CD4-positive, alpha-beta T cell treated with Interleukin-4 for 1 hour (primary cell): ENCODE measurements at regions not wholly inside any gene's neighbourhood (a gene's known extent, or its start where the extent isn't known, plus 50 kb on each side); places are given as distances from the start of the nearest gene placed in this dataset.

Experiments
- DNase-seq, 2 donors: peaks; one replicate each; pipeline ENCODE4 v3.0.0-alpha.2; 2020 to 2022

GRCh38 chr17:79235808-79236207 lies 161.2 kb downstream of the ENGASE start:
- DNase-seq, result no peak

DNA sequence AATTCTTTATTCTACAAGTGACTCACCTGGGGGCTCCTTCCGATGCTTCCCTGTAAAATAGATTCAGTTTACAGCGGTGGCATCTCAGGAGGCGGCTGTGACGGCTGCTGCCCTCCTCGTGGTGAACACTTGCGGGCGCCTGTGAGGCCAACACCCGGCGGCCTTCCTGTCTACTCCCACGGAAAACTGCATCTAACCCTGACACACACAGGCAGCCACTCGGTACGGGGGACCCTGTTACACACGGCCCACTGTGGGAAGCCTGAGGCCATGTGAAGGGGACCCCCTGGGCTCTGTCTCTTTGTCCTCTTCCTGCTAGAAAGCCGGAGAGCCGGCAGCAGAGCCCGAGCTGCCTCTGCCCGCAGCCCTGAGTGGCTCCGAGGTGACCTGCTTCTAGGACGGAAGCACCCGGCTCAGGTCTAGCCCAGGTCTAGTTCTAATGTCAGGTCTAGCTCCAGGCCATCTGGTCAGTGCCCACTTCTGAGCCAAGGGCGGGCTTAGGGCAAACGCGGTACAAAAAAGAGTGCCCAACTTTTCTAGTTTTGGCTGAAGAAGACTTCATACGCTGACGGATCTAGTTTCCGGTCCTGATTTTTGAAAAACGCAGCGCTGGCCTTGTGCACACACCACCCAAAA lies 159.4 kb downstream of the ENGASE start:
- DNase-seq, result no peak

GRCh38 chr17:79232957-79233356 lies 158.3 kb downstream of the ENGASE start:
- DNase-seq, result no peak

- DNase-seq, result no peak
Measured at GRCh38 chr17:79231766-79232287, 157.2 kb downstream of the ENGASE start.

DNA sequence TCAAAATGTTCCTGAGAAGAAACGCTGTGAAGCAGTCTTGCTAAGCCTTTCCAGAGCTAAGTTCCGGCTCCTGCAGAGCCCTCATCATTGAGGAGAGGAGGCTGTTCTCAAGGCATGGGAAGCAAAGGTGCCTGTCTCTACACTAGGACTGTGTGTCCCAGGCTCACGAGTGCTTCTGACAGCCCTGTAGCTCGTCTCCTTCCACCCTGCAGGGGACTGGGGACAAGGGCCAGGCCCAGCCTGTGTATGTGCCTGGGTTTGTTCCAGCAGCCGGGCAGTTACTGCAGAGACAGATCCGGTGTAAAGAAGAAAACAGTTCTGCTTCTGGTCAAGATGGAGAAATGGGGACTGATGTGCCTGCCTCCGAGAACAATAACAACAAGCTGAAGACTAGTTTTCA lies 156.0 kb downstream of the ENGASE start:
- no peak for DNase-seq

DNA sequence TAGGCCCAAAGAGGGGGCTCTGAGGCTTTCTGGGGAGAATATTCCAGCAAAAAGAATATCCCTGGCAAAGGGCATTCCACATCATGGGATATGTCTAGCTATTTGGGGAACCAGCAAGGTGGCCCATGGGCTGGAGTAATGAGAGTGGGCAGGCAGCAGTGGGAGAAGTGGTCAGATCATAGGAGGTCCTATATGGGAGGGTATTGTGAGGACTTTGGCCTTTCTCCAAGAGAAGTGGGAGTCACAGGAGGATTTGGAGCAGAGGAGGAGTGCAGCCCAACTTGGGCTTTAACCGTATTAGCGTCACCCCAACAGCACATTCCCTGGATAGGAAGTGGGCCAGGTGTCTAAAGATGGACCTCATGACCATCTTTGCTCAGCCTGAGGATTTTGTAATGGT lies 151.4 kb downstream of the ENGASE start:
- DNase-seq, result no peak

- no peak for DNase-seq
Measured at GRCh38 chr17:79224903-79225302, 150.3 kb downstream of the ENGASE start.

DNA sequence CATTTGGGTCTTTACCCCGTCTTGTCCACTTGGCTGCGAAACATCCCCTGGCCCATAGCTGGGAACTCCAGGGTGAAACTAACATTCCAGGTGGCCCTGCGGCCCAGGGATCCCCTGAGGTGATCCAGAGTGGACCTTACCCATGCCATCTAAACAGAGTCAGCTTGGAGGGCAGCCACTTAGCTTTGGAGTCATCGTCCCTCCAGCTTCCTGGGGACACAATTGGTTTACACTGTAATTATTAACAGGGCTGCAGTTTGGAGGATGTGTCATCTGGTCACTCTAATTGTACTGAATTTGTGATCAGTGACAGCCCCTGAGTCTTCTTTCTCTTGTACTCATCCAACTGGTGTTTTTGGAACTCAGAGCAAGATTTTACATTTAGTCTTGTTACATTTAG lies 149.9 kb downstream of the ENGASE start:
- no peak for DNase-seq

DNA sequence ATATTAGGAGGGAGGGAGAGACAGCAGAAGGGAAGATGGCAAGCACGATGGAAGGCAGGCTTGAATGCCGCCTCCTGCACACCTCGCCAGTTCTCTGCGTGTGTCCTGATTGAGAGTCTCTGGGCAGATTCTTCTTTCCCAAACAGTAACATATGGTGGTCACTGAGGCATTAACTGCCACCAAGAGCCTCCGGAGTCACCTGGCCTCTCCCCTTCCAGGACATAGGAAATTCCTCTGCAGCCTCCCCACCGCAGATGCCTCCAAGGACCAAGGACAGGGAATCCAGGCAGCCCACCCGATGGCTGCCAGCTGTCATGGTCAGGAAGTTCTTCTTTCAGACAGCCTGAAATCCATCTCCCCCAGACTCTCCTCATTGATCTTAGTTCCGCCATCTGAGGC lies 149.3 kb downstream of the ENGASE start:
- no peak for DNase-seq

- DNase-seq, result no peak
Measured at GRCh38 chr17:79223471-79223870, 148.8 kb downstream of the ENGASE start.

DNA sequence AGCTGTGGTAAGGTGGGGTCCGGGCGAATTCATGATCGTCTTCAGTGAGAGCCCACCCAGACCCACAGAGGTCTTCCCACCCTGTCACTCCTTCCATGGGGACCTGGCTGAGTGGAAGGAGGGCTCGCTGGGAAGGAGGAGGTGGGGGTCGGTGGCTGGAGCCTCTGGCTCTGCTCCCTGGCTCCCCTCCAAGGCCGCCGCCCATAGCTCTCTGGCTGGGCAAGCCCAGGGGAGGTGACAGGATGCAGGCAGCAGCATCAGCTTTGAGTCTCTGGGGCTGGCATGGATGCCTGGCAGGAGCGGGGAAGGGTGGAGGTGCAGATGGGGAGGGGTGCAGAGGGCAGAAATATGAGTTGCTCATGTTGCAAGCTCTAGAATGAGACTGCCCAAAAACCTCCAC lies 147.0 kb downstream of the ENGASE start:
- no peak for DNase-seq

- DNase-seq, result no peak
Measured at GRCh38 chr17:79220713-79221291, 146.2 kb downstream of the ENGASE start.

DNA sequence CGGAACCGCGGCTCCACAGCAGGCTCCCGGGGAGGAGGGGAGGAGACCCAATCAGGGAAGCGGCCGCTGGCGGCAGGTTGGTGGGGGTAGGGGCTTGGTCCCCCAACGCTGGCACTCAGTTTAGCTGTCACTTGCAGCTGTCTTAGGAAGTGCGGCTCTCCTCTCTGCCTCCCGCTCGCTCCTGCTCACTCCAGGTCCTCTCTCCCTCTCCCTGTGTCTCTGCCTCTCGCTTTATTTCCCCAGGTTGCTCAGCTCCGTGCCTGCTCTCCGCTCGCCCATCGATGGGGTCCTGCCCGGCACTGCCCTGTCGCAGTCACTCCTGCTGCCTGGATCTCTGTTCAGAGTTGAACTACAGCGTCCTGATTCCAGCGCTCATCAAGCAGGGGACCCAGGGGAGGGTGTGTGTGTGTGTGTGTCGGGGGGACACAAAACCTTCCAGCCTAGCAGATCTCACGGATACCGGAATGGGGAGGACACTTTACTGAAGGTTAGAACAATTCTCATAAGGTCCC lies 145.6 kb downstream of the ENGASE start:
- no peak for DNase-seq

DNA sequence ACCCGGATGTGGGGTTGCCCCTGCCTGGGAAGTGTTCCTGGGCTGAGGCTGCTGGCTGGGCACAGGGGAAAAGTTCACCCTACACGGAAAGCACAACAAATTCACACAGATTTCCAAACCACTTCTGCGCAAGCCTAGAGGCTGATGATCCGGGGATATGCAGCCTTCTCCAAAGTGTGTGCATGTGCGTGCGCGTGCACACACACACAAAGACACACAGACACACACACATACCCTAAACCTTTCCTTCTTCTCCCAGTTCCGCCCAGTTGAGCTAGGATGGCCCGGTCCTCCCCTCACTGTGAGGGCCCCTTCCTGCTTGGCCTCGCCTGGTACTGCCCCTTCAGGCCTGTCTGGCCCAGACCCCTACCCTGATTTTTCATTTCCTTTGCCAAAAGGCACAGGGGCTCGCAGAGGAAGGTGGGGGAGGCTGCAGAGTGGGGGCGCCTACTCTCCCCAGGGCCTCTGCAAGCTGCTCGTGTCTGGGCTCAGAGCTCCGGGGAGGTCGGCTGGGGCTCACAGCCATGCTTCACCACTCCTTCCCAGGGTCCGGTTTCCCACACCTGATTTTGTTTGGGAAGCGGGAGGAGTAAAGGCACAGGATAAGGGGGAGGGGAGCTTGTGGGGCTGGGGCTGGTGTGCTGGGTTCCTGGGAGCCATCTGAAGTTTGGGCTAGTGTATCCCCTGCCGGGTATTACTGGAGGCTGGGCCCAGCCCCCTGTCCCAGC lies 144.7 kb downstream of the ENGASE start:
- DNase-seq, result no peak

DNA sequence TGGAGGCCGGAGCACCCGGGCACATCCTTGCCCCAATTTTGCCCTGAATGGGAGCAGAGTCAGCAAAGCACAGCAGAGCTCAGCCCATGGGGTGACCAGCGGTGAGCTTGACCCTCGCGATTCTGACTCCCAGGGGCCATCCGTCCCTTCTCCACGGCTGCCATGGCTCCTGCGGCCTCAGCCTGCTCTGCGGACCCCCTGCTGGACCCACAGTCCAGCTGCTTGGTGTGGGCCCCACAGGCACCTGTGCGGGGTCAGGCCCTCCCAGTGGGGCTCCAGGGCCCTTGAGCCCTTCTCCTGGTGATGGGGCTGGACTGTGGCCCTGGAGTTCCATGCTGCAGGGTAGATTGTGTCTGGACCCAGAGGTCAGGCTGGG lies 144.2 kb downstream of the ENGASE start:
- DNase-seq, result no peak

DNA sequence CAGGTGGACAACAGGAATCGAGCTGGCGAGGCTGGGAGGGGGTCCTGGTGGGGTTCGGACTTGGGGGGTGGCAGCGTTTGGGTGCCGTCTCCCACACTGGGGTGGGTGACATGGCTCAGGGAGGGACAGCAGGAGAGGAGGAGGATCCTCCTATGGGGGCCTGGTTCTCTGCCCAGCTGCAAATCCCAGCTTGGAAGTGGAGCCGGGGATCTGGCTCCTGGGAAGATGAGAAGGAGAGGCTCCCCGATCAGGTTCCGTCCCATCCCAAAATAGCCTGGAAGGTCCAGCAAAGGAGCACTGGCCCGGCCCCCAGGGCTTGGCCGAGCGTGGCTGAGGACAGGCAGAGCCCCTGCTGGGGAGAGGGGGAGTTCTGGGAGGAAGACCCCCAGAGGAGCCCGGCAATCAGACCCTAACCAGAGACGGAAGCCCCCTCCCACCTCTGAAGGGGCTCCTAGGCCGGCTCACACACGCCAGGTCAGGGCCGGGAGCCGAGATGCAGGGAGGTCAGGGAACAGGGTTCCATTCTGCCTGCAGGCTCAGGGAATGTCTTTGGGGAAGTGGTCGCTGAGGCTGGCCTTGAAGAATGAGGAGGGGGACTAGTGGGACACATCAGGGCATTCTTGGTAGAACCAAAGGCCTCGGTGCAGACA lies 143.7 kb downstream of the ENGASE start:
- no peak for DNase-seq

DNA sequence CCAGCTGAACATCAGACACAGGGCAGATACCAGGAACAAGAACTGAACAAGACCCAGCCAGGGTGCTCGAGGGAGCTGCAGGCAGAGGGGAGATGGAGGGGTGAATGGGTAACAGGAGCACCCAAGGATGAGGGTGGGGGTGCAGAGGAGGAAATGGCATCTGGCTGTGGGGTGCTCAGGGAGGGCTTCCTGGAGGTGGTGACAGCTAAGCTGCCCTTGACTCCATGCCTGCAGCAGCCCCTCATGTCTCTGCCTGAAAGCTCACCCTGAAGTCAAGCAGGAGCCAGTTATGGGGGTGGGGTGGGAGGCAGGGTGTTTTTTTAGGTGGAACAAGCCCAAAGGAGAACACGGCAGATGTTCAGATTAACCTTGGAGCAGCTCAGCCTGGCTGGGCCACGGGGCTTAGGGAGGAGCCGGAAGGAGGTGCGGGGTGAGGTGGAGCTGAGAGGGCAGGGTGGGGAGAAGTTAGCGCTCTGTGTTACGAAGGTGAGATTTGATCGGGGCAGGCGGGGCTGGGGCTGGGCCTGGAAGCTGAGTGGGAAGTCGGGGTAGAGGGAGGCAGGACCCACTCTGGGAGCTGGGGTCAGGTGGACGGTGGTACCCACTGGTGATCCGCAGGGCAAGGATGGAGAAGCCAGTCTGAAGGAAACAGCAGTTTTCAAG lies 143.0 kb downstream of the ENGASE start:
- no peak for DNase-seq

DNA sequence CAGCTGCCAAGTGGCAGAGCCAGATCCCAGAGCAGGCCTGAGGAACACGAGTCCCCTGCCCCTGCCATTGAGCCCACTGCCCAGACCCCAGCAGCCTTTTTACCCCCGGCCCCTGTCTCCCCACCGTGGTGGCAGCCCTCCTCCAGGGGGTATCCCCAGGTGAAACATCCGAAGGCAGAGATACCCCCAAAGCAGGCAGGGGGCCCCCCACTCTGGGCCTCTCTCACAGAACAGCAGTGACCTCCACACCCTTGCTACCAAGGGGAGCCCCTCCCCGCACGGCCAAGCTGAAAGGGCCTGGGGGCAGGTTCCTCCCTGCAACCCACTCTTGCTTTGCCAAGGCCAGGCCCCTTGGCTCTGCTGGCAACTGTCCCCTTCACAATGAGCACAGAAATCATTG lies 142.2 kb downstream of the ENGASE start:
- no peak for DNase-seq

DNA sequence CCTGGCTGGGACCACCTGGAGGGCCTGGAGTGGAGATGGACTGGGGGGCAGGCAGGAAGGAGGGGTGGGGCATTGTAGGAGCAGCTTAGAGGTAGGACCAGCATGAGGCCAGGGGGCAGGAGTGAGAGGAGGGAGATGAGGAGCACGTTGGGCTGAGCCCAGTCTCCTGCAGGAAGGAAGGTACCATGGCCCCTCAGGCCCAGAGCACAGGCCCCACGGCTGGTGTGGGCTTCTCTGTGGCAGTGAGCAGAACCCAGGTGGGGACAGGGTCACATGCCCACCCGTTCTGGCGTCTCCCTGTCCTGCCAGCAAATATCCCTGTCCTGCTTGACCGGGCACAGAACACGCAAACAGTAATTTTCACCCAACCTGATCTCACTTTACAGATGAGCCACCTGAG lies 141.8 kb downstream of the ENGASE start:
- DNase-seq, result no peak

- no peak for DNase-seq
Measured at GRCh38 chr17:79215631-79216030, 141.0 kb downstream of the ENGASE start.

DNA sequence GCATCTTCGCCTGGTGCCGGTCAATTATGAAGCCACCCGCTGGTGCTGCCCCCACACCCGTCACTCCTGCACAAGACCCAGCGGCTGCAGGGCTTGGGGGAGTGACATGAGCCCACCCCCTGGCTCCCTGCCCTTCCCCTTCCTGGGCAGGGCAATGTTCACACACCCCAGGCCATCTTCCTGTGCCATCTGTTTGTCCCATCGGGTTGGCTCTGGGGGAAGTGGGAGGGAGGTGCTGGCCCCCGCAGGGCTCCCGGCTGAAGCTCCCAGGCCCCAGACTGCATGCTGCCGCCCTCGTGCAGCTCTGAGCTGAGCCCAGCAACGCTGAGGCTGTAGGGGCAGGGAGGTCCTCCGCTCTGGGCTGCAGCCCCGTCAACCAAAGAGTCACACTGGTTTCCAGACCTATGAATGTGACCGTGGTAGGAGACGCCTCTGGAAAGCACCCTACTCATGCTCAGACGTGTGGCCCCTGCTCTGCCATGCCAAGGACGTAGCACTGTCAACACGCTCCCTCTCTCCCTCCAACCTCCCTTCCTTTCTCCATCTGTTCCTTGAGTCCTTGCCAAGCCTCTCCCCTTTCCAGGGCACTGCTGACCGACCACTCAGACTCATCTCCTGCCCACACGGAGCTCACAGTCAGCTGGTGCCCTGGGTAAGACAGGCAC lies 140.4 kb downstream of the ENGASE start:
- DNase-seq, result no peak

- DNase-seq, result no peak
Measured at GRCh38 chr17:79214459-79214858, 139.8 kb downstream of the ENGASE start.
